ENCODE measurements at regions not wholly inside any gene's neighbourhood (a gene's known extent, or its start where the extent isn't known, plus 50 kb on each side); places are given as distances from the start of the nearest gene placed in this dataset.
"Not testable (repeated sequence)": the region's sequence is repeated elsewhere in the genome, so short reads cannot be mapped to it uniquely, and the experiment has no call there.

- no peaks in the 10 kb centered on the region for H3K4me1 ChIP-seq (ENCODE audit: control insufficient read depth, insufficient read depth, low read length)
- no peak overlapping the region for H3K9ac ChIP-seq (ENCODE audit: low read length)
- H3K4me3 ChIP-seq (ENCODE audit: low read depth, low read length): no peak overlapping the region
- H3K27me3 ChIP-seq (ENCODE audit: control insufficient read depth, insufficient read depth, low read length): no peaks in the 10 kb centered on the region
- no peaks in the 10 kb centered on the region for H3K36me3 ChIP-seq (ENCODE audit: control insufficient read depth, insufficient read depth, low read length)
- no peak overlapping the region for H3K27ac ChIP-seq (ENCODE audit: low read depth, low read length)
- no peaks in the 10 kb centered on the region for H3K9me3 ChIP-seq (ENCODE audit: control insufficient read depth, insufficient read depth, low read depth, low read length)
Observed at GRCh38 chr2:194802589-194802988, 854.4 kb upstream of the SLC39A10 start.

- H3K9ac ChIP-seq (ENCODE audit: low read length); H3K27ac ChIP-seq (ENCODE audit: low read depth, low read length); H3K4me3 ChIP-seq (ENCODE audit: low read depth, low read length); H3K4me1 ChIP-seq (ENCODE audit: control insufficient read depth, insufficient read depth, low read length); H3K36me3 ChIP-seq (ENCODE audit: control insufficient read depth, insufficient read depth, low read length); H3K27me3 ChIP-seq (ENCODE audit: control insufficient read depth, insufficient read depth, low read length); H3K9me3 ChIP-seq (ENCODE audit: control insufficient read depth, insufficient read depth, low read depth, low read length): not testable (repeated sequence)
Observed at GRCh38 chr2:194787071-194787470, 870.0 kb upstream of the SLC39A10 start.

- H3K9me3 ChIP-seq (ENCODE audit: control insufficient read depth, insufficient read depth, low read depth, low read length); H3K27ac ChIP-seq (ENCODE audit: low read depth, low read length); H3K27me3 ChIP-seq (ENCODE audit: control insufficient read depth, insufficient read depth, low read length); H3K4me3 ChIP-seq (ENCODE audit: low read depth, low read length); H3K9ac ChIP-seq (ENCODE audit: low read length); H3K4me1 ChIP-seq (ENCODE audit: control insufficient read depth, insufficient read depth, low read length); H3K36me3 ChIP-seq (ENCODE audit: control insufficient read depth, insufficient read depth, low read length): not testable (repeated sequence)
Observed at GRCh38 chr2:194771394-194771793, 885.6 kb upstream of the SLC39A10 start.

- Histone ChIP-seq H3K9ac (ENCODE audit: low read length) (no peak overlapping the region), H3K4me3 (ENCODE audit: low read depth, low read length) (no peak overlapping the region), H3K36me3 (ENCODE audit: control insufficient read depth, insufficient read depth, low read length) (no peaks in the 10 kb centered on the region)
Observed at GRCh38 chr2:194769030-194769429, 888.0 kb upstream of the SLC39A10 start.

GRCh38 chr2:194765723-194766122, 891.3 kb upstream of the SLC39A10 start:
- Histone ChIP-seq H3K4me1 (ENCODE audit: control insufficient read depth, insufficient read depth, low read length) (no peaks in the 10 kb centered on the region), H3K4me3 (ENCODE audit: low read depth, low read length) (no peak overlapping the region), H3K27ac (ENCODE audit: low read depth, low read length) (no peak overlapping the region), H3K27me3 (ENCODE audit: control insufficient read depth, insufficient read depth, low read length) (no peaks in the 10 kb centered on the region), H3K36me3 (ENCODE audit: control insufficient read depth, insufficient read depth, low read length) (no peaks in the 10 kb centered on the region), H3K9me3 (ENCODE audit: control insufficient read depth, insufficient read depth, low read depth, low read length) (no peaks in the 10 kb centered on the region), H3K9ac (ENCODE audit: low read length) (no peak overlapping the region)

More at GRCh38 chr2:194769030-194769429, 888.0 kb upstream of the SLC39A10 start:
- Histone ChIP-seq H3K4me1 (ENCODE audit: control insufficient read depth, insufficient read depth, low read length) (no peaks in the 10 kb centered on the region), H3K9me3 (ENCODE audit: control insufficient read depth, insufficient read depth, low read depth, low read length) (no peaks in the 10 kb centered on the region), H3K27ac (ENCODE audit: low read depth, low read length) (no peak overlapping the region), H3K27me3 (ENCODE audit: control insufficient read depth, insufficient read depth, low read length) (no peaks in the 10 kb centered on the region)

- Histone ChIP-seq H3K9ac (ENCODE audit: low read length) (no peak overlapping the region), H3K36me3 (ENCODE audit: control insufficient read depth, insufficient read depth, low read length) (no peaks in the 10 kb centered on the region), H3K27ac (ENCODE audit: low read depth, low read length) (no peak overlapping the region), H3K4me3 (ENCODE audit: low read depth, low read length) (no peak overlapping the region), H3K27me3 (ENCODE audit: control insufficient read depth, insufficient read depth, low read length) (no peaks in the 10 kb centered on the region), H3K4me1 (ENCODE audit: control insufficient read depth, insufficient read depth, low read length) (no peaks in the 10 kb centered on the region), H3K9me3 (ENCODE audit: control insufficient read depth, insufficient read depth, low read depth, low read length) (no peaks in the 10 kb centered on the region)
Observed at GRCh38 chr2:194750926-194751325, 906.1 kb upstream of the SLC39A10 start.

- H3K36me3 ChIP-seq (ENCODE audit: control insufficient read depth, insufficient read depth, low read length): no peaks in the 10 kb centered on the region
- H3K9ac ChIP-seq (ENCODE audit: low read length): no peak overlapping the region
- H3K27ac ChIP-seq (ENCODE audit: low read depth, low read length): no peak overlapping the region
- no peaks in the 10 kb centered on the region for H3K4me1 ChIP-seq (ENCODE audit: control insufficient read depth, insufficient read depth, low read length)
- H3K4me3 ChIP-seq (ENCODE audit: low read depth, low read length): no peak overlapping the region
- no peaks in the 10 kb centered on the region for H3K27me3 ChIP-seq (ENCODE audit: control insufficient read depth, insufficient read depth, low read length)
- no peaks in the 10 kb centered on the region for H3K9me3 ChIP-seq (ENCODE audit: control insufficient read depth, insufficient read depth, low read depth, low read length)
Observed at GRCh38 chr2:194745557-194746146, 911.4 kb upstream of the SLC39A10 start.

- Histone ChIP-seq H3K9me3 (ENCODE audit: control insufficient read depth, insufficient read depth, low read depth, low read length) (no peaks in the 10 kb centered on the region), H3K4me1 (ENCODE audit: control insufficient read depth, insufficient read depth, low read length) (no peaks in the 10 kb centered on the region), H3K27me3 (ENCODE audit: control insufficient read depth, insufficient read depth, low read length) (no peaks in the 10 kb centered on the region), H3K36me3 (ENCODE audit: control insufficient read depth, insufficient read depth, low read length) (no peaks in the 10 kb centered on the region), H3K9ac (ENCODE audit: low read length) (no peak overlapping the region), H3K4me3 (ENCODE audit: low read depth, low read length) (no peak overlapping the region), H3K27ac (ENCODE audit: low read depth, low read length) (no peak overlapping the region)
Observed at GRCh38 chr2:194742706-194743105, 914.3 kb upstream of the SLC39A10 start.

- Histone ChIP-seq H3K27me3 (ENCODE audit: control insufficient read depth, insufficient read depth, low read length) (no peaks in the 10 kb centered on the region), H3K9ac (ENCODE audit: low read length) (no peak overlapping the region), H3K27ac (ENCODE audit: low read depth, low read length) (no peak overlapping the region), H3K4me1 (ENCODE audit: control insufficient read depth, insufficient read depth, low read length) (no peaks in the 10 kb centered on the region), H3K36me3 (ENCODE audit: control insufficient read depth, insufficient read depth, low read length) (no peaks in the 10 kb centered on the region), H3K9me3 (ENCODE audit: control insufficient read depth, insufficient read depth, low read depth, low read length) (no peaks in the 10 kb centered on the region), H3K4me3 (ENCODE audit: low read depth, low read length) (no peak overlapping the region)
Observed at GRCh38 chr2:194739217-194739616, 917.8 kb upstream of the SLC39A10 start.

- H3K27me3 ChIP-seq (ENCODE audit: control insufficient read depth, insufficient read depth, low read length): no peaks in the 10 kb centered on the region
- H3K9me3 ChIP-seq (ENCODE audit: control insufficient read depth, insufficient read depth, low read depth, low read length): no peaks in the 10 kb centered on the region
- no peaks in the 10 kb centered on the region for H3K4me1 ChIP-seq (ENCODE audit: control insufficient read depth, insufficient read depth, low read length)
- no peak overlapping the region for H3K4me3 ChIP-seq (ENCODE audit: low read depth, low read length)
- no peak overlapping the region for H3K9ac ChIP-seq (ENCODE audit: low read length)
- H3K27ac ChIP-seq (ENCODE audit: low read depth, low read length): no peak overlapping the region
- no peaks in the 10 kb centered on the region for H3K36me3 ChIP-seq (ENCODE audit: control insufficient read depth, insufficient read depth, low read length)
Observed at GRCh38 chr2:194735837-194736542, 921.0 kb upstream of the SLC39A10 start.

- Histone ChIP-seq H3K36me3 (ENCODE audit: control insufficient read depth, insufficient read depth, low read length) (no peaks in the 10 kb centered on the region), H3K27ac (ENCODE audit: low read depth, low read length) (no peak overlapping the region), H3K9ac (ENCODE audit: low read length) (no peak overlapping the region), H3K4me3 (ENCODE audit: low read depth, low read length) (no peak overlapping the region), H3K4me1 (ENCODE audit: control insufficient read depth, insufficient read depth, low read length) (no peaks in the 10 kb centered on the region), H3K27me3 (ENCODE audit: control insufficient read depth, insufficient read depth, low read length) (no peaks in the 10 kb centered on the region), H3K9me3 (ENCODE audit: control insufficient read depth, insufficient read depth, low read depth, low read length) (no peaks in the 10 kb centered on the region)
Observed at GRCh38 chr2:194730266-194730665, 926.8 kb upstream of the SLC39A10 start.
